NB4 (cell line): ENCODE measurements at regions not wholly inside any gene's neighbourhood (a gene's known extent, or its start where the extent isn't known, plus 50 kb on each side); places are given as distances from the start of the nearest gene placed in this dataset.

Source experiments
- MYC ChIP-seq: IDR thresholded peaks from 2 replicates; pipeline ENCODE4 v1.6.1; 2011; ENCODE audit warnings: low read depth, low read length
- POLR2A ChIP-seq: IDR thresholded peaks from 2 replicates; pipeline ENCODE4 v1.6.1; 2011; ENCODE audit warnings: mild to moderate bottlenecking; ENCODE audit not compliant: insufficient read length; ENCODE audit errors: extremely low read depth
- TF ChIP-seq, protein P1 (sequence below): IDR thresholded peaks from one replicate; pipeline ENCODE4 v1.5.1; 2012; ENCODE audit warnings: low read depth, low read length

DNA sequence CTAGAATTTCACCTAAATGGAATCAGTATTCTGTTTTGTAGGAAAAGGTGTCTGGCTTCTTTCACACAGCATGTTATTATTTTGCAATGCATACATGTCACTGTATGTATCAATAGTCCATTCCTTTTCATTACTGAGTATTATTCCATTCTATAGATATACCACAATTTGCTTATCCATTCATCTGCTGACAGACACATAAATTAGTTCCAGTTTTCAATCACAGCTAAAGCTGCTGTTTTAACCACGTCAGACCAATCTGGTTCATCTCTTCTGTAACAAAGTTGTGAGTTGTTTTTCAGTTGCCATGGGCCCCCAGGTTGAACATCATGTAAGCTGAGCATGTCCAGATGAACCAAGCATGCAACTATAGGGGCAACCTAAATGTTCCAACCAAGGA is 282.1 kb upstream of the MKLN1 start:
- TF ChIP-seq, protein P1, sequence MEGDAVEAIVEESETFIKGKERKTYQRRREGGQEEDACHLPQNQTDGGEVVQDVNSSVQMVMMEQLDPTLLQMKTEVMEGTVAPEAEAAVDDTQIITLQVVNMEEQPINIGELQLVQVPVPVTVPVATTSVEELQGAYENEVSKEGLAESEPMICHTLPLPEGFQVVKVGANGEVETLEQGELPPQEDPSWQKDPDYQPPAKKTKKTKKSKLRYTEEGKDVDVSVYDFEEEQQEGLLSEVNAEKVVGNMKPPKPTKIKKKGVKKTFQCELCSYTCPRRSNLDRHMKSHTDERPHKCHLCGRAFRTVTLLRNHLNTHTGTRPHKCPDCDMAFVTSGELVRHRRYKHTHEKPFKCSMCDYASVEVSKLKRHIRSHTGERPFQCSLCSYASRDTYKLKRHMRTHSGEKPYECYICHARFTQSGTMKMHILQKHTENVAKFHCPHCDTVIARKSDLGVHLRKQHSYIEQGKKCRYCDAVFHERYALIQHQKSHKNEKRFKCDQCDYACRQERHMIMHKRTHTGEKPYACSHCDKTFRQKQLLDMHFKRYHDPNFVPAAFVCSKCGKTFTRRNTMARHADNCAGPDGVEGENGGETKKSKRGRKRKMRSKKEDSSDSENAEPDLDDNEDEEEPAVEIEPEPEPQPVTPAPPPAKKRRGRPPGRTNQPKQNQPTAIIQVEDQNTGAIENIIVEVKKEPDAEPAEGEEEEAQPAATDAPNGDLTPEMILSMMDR: no peak
- TF ChIP-seq MYC (no peak), POLR2A (no peak)
